Neural cell (in vitro differentiated cells): ENCODE measurements at regions not wholly inside any gene's neighbourhood (a gene's known extent, or its start where the extent isn't known, plus 50 kb on each side); places are given as distances from the start of the nearest gene placed in this dataset.

Experiments used
- CTCF ChIP-seq: fragments of 450-650 bp; IDR thresholded peaks from 2 replicates; pipeline ENCODE4 v1.5.1; 2014; ENCODE audit warnings: antibody characterized with exemption, mild to moderate bottlenecking, moderate library complexity; ENCODE audit not compliant: poor library complexity, severe bottlenecking
- EP300 ChIP-seq: fragments of 450-650 bp; conservative IDR thresholded peaks from 2 replicates; pipeline ENCODE4 v1.6.1; 2014; ENCODE audit warnings: antibody characterized with exemption, mild to moderate bottlenecking, moderate library complexity; ENCODE audit not compliant: poor library complexity, severe bottlenecking
- EZH2 ChIP-seq: fragments of 200-600, 300-800 bp; shearing (Covaris generic), sonication (generic); IDR thresholded peaks from 2 replicates; pipeline ENCODE4 v1.6.1; 2014; ENCODE audit warnings: antibody characterized with exemption, low read length, borderline replicate concordance, mild to moderate bottlenecking; ENCODE audit not compliant: insufficient read depth, poor library complexity, severe bottlenecking
- RAD21 ChIP-seq: fragments of 450-650 bp; conservative IDR thresholded peaks from 2 replicates; pipeline ENCODE4 v1.6.1; 2014; ENCODE audit warnings: antibody characterized with exemption, mild to moderate bottlenecking, moderate library complexity
- REST ChIP-seq: IDR thresholded peaks from 2 replicates; pipeline ENCODE4 v1.6.1; 2012; ENCODE audit warnings: borderline replicate concordance
- SMC3 ChIP-seq: fragments of 450-650 bp; conservative IDR thresholded peaks from 2 replicates; pipeline ENCODE4 v1.6.1; 2014; ENCODE audit warnings: antibody characterized with exemption, mild to moderate bottlenecking, moderate library complexity; ENCODE audit not compliant: poor library complexity

GRCh38 chr21:38923429-38923828, 117.7 kb downstream of the ETS2 start:
- TF ChIP-seq EP300 (no peak), RAD21 (no peak), CTCF (no peak), SMC3 (no peak), EZH2 (no peak), REST (no peak)
